ENCODE measurements at regions not wholly inside any gene's neighbourhood (a gene's known extent, or its start where the extent isn't known, plus 50 kb on each side); places are given as distances from the start of the nearest gene placed in this dataset.

GRCh38 chr4:165711436-165711835 is 161.6 kb upstream of the TLL1 start:
- no peaks in the 10 kb centered on the region for H3K9me3 ChIP-seq (ENCODE audit: low read length)
- H3K4me3 ChIP-seq (replicated peaks in 1 of 3; ENCODE audit: insufficient read depth in 1 of 3, low read depth in 2 of 3, low read length in 3 of 3): no peak overlapping the region
- H3K4me1 ChIP-seq (ENCODE audit: insufficient read depth, low read length): no peaks in the 10 kb centered on the region
- in situ Hi-C loops (cut with HindIII; ENCODE audit: extremely low pct_ligation_motif_present, low pct_unique_long_range_greater_than_20kb): no loop called here
- no peak overlapping the region for H3K27ac ChIP-seq (ENCODE audit: extremely low read length, insufficient read depth, low read length)
- FAIRE-seq (no peak), ATAC-seq (no peak), DNase-seq (ENCODE audit: low spot score) (no peak)
- TF ChIP-seq SP5 (CRISPR knock-in tag; IDR thresholded peaks at IDR 0.05; ENCODE audit: borderline replicate concordance, low read depth) (no peak), ATF1 (CRISPR knock-in tag; IDR thresholded peaks at IDR 0.05) (no peak), ZNF644 (CRISPR knock-in tag; IDR thresholded peaks at IDR 0.05; ENCODE audit: low read depth) (no peak), ZSCAN12 (CRISPR knock-in tag; IDR thresholded peaks at IDR 0.05) (no peak), REPIN1 (CRISPR knock-in tag; IDR thresholded peaks at IDR 0.05; ENCODE audit: borderline replicate concordance, low read depth) (no peak), SRY (CRISPR knock-in tag; IDR thresholded peaks at IDR 0.05) (no peak), POLR2A (IDR thresholded peaks at IDR 0.05; ENCODE audit: insufficient read depth in 1 of 2, low read depth in 2 of 2, low read length in 2 of 2) (no peak), ZMYM3 (CRISPR knock-in tag; IDR thresholded peaks at IDR 0.05) (no peak), IRF1 (CRISPR knock-in tag; IDR thresholded peaks at IDR 0.05; ENCODE audit: low read depth) (no peak), PHF5A (CRISPR knock-in tag; IDR thresholded peaks at IDR 0.05; ENCODE audit: low read depth, unreplicated experiment) (no peak)
- CTCF ChIA-PET (ENCODE audit: low intra/inter-chr PET ratio, low total read pairs): no interaction called here
- H3K79me2 ChIP-seq (ENCODE audit: insufficient read depth, low read length): no peaks in the 10 kb centered on the region
- no TSS peak for BruUV-seq (replicated peaks)
- no peaks in the 10 kb centered on the region for H3K36me3 ChIP-seq (replicated peaks in 1 of 2; ENCODE audit: control insufficient read depth in 1 of 2, insufficient read depth in 2 of 2, low read length in 2 of 2)
- H3K27me3 ChIP-seq (ENCODE audit: control insufficient read depth in 1 of 2, insufficient read depth in 2 of 2, low read length in 2 of 2): no peaks in the 10 kb centered on the region
- no peak overlapping the region for H3K9ac ChIP-seq (ENCODE audit: insufficient read depth, low read depth, low read length)
- no peak overlapping the region for H2AFZ ChIP-seq (ENCODE audit: low read length)
- H3K4me2 ChIP-seq (ENCODE audit: low read depth, low read length): no peak overlapping the region
- no peaks in the 10 kb centered on the region for H4K20me1 ChIP-seq (ENCODE audit: insufficient read depth, low read length)
- POLR2A ChIA-PET: no interaction called here
- intact Hi-C loops (cut with micrococcal nuclease; ENCODE audit: unreplicated experiment): no loop called here
- WGBS (ENCODE audit: low lambda C conversion rate): 10% methylated on average over 4 of the region's 4 CpGs

- Histone ChIP-seq H4K20me1 (ENCODE audit: insufficient read depth, low read length) (no peaks in the 10 kb centered on the region), H3K36me3 (replicated peaks in 1 of 2; ENCODE audit: control insufficient read depth in 1 of 2, insufficient read depth in 2 of 2, low read length in 2 of 2) (no peaks in the 10 kb centered on the region), H3K4me2 (ENCODE audit: low read depth, low read length) (no peak overlapping the region), H3K27ac (ENCODE audit: extremely low read length, insufficient read depth, low read length) (no peak overlapping the region), H3K9me3 (ENCODE audit: low read length) (no peaks in the 10 kb centered on the region), H3K9ac (ENCODE audit: insufficient read depth, low read depth, low read length) (no peak overlapping the region), H3K4me1 (ENCODE audit: insufficient read depth, low read length) (no peaks in the 10 kb centered on the region), H3K27me3 (ENCODE audit: control insufficient read depth in 1 of 2, insufficient read depth in 2 of 2, low read length in 2 of 2) (no peaks in the 10 kb centered on the region), H2AFZ (ENCODE audit: low read length) (no peak overlapping the region), H3K4me3 (replicated peaks in 1 of 3; ENCODE audit: insufficient read depth in 1 of 3, low read depth in 2 of 3, low read length in 3 of 3) (no peak overlapping the region), H3K79me2 (ENCODE audit: insufficient read depth, low read length) (no peaks in the 10 kb centered on the region)
- FAIRE-seq (no peak), ATAC-seq (no peak), DNase-seq (ENCODE audit: low spot score) (no peak)
- CTCF ChIA-PET (ENCODE audit: low intra/inter-chr PET ratio, low total read pairs): no interaction called here
- POLR2A ChIA-PET: no interaction called here
- intact Hi-C loops (cut with micrococcal nuclease; ENCODE audit: unreplicated experiment) (no loop called here), in situ Hi-C loops (cut with HindIII; ENCODE audit: extremely low pct_ligation_motif_present, low pct_unique_long_range_greater_than_20kb) (no loop called here)
- 50% methylated on average over 2 of the region's 2 CpGs for WGBS (ENCODE audit: low lambda C conversion rate)
- no TSS peak for BruUV-seq (replicated peaks)
- TF ChIP-seq HOXA9 (CRISPR knock-in tag; IDR thresholded peaks at IDR 0.05; ENCODE audit: borderline replicate concordance) (no peak), MAFK (conservative IDR thresholded peaks at IDR 0.05 in 1 of 2, IDR thresholded peaks at IDR 0.05 in 1 of 2; ENCODE audit: low read length in 2 of 2) (peak in 1 of 2 experiments; percentile 70; a peak in 2 of 4 replicates), ISL2 (CRISPR knock-in tag; IDR thresholded peaks at IDR 0.05) (no peak), PREB (CRISPR knock-in tag; IDR thresholded peaks at IDR 0.05) (no peak), ZNF75D (CRISPR knock-in tag; IDR thresholded peaks at IDR 0.05; ENCODE audit: borderline replicate concordance) (no peak), BRD4 (CRISPR knock-in tag; IDR thresholded peaks at IDR 0.05) (no peak), MAFF (IDR thresholded peaks at IDR 0.05; ENCODE audit: low read depth, low read length) (peak; percentile 33; the same call in 1 of the 2 replicates), ZSCAN29 (CRISPR knock-in tag; conservative IDR thresholded peaks at IDR 0.05) (no peak)
Observed at GRCh38 chr4:165711912-165712311, 161.1 kb upstream of the TLL1 start.
